ENCODE measurements at regions not wholly inside any gene's neighbourhood (a gene's known extent, or its start where the extent isn't known, plus 50 kb on each side); places are given as distances from the start of the nearest gene placed in this dataset.
A peak's percentile ranks its signal among the peaks of the same experiment; 100 is the strongest.

- Histone ChIP-seq H3K9me3 (peaks cover 0 to 6% (median 0%) of the 10 kb centered on the region in 4 donors), H3K4me1 (peaks cover 3 to 37% (median 30%) of the 10 kb centered on the region in 4 donors), H3K27me3 (peaks cover 0 to 10% (median 0%) of the 10 kb centered on the region in 4 donors), H3K4me3 (no peak overlapping the region), H3K36me3 (no peaks in the 10 kb centered on the region), H3K27ac (replicated peaks in 1 of 4) (peak overlapping the region; percentile 48 to 78 (median 62))
- no peak for TF ChIP-seq CTCF (IDR thresholded peaks at IDR 0.05)
- TF ChIP-seq POLR2AphosphoS5 (IDR thresholded peaks at IDR 0.05) = no peak
- TF ChIP-seq POLR2A (IDR thresholded peaks at IDR 0.05; ENCODE audit: low read depth) = no peak
- TF ChIP-seq EP300 (IDR thresholded peaks at IDR 0.05) = no peak
- DNase-seq (ENCODE audit: extremely low spot score) = peak; percentile 78
- WGBS = 40% methylated on average over 6 of the region's 6 CpGs
- intact Hi-C loops (cut with DNase I) = no loop called here
Measured at GRCh38 chr2:238973038-238973739, 125.3 kb downstream of the TWIST2 start.

GRCh38 chr2:238974081-238974480 lies 126.2 kb downstream of the TWIST2 start:
- Histone ChIP-seq H3K27me3 (peaks cover 0 to 10% (median 0%) of the 10 kb centered on the region in 4 donors), H3K4me3 (no peak overlapping the region), H3K36me3 (no peaks in the 10 kb centered on the region), H3K4me1 (peaks cover 3 to 37% (median 30%) of the 10 kb centered on the region in 4 donors), H3K27ac (replicated peaks in 1 of 4) (peak overlapping the region; percentile 76 to 81 (median 77)), H3K9me3 (peaks cover 0 to 6% (median 0%) of the 10 kb centered on the region in 4 donors)
- intact Hi-C loops (cut with DNase I) = no loop called here
- DNase-seq (ENCODE audit: extremely low spot score) = no peak
- TF ChIP-seq POLR2A (IDR thresholded peaks at IDR 0.05; ENCODE audit: low read depth) = no peak
- TF ChIP-seq POLR2AphosphoS5 (IDR thresholded peaks at IDR 0.05) = no peak
- WGBS = 36% methylated on average over 4 of the region's 4 CpGs

GRCh38 chr2:238974501-238975166 lies 126.7 kb downstream of the TWIST2 start:
- Histone ChIP-seq H3K9me3 (peaks cover 0 to 6% (median 0%) of the 10 kb centered on the region in 4 donors), H3K27me3 (peaks cover 0 to 10% (median 0%) of the 10 kb centered on the region in 4 donors), H3K4me3 (no peak overlapping the region), H3K36me3 (no peaks in the 10 kb centered on the region), H3K4me1 (peaks cover 3 to 37% (median 30%) of the 10 kb centered on the region in 4 donors), H3K27ac (replicated peaks in 1 of 4) (peak overlapping the region; percentile 76 to 81 (median 77))
- intact Hi-C loops (cut with DNase I) = no loop called here
- TF ChIP-seq POLR2AphosphoS5 (IDR thresholded peaks at IDR 0.05) (peak; percentile 55 to 65), CTCF (IDR thresholded peaks at IDR 0.05) (peak; percentile 33 to 52 (median 38)), EP300 (IDR thresholded peaks at IDR 0.05) (no peak), POLR2A (IDR thresholded peaks at IDR 0.05; ENCODE audit: low read depth) (no peak)
- peak; percentile 92 for DNase-seq (ENCODE audit: extremely low spot score)
- 44% methylated on average over 6 of the region's 6 CpGs for WGBS

GRCh38 chr2:238975408-238975807 lies 127.5 kb downstream of the TWIST2 start:
- H3K9me3 ChIP-seq = peaks cover 0 to 6% (median 0%) of the 10 kb centered on the region in 4 donors
- no peaks in the 10 kb centered on the region for H3K36me3 ChIP-seq
- H3K27ac ChIP-seq (replicated peaks in 1 of 4) = peak overlapping the region; percentile 76 to 81 (median 77)
- peaks cover 3 to 33% (median 27%) of the 10 kb centered on the region in 4 donors for H3K4me1 ChIP-seq
- peaks cover 0 to 6% (median 0%) of the 10 kb centered on the region in 4 donors for H3K27me3 ChIP-seq
- intact Hi-C loops (cut with DNase I) = no loop called here
- WGBS = 75% methylated on average over 2 of the region's 2 CpGs
- no peak overlapping the region for H3K4me3 ChIP-seq
- TF ChIP-seq POLR2A (IDR thresholded peaks at IDR 0.05; ENCODE audit: low read depth) (no peak), EP300 (IDR thresholded peaks at IDR 0.05) (no peak), POLR2AphosphoS5 (IDR thresholded peaks at IDR 0.05) (no peak), CTCF (IDR thresholded peaks at IDR 0.05) (no peak)
- DNase-seq (ENCODE audit: extremely low spot score) = no peak

- no peaks in the 10 kb centered on the region for H3K27me3 ChIP-seq
- peaks cover 0 to 6% (median 0%) of the 10 kb centered on the region in 4 donors for H3K9me3 ChIP-seq
- peak; percentile 81 for DNase-seq (ENCODE audit: extremely low spot score)
- H3K4me1 ChIP-seq = peaks cover 3 to 18% (median 16%) of the 10 kb centered on the region in 4 donors
- no peaks in the 10 kb centered on the region for H3K36me3 ChIP-seq
- intact Hi-C loops (cut with DNase I) = no loop called here
- no peak overlapping the region for H3K27ac ChIP-seq (replicated peaks in 1 of 4)
- WGBS = 89% methylated on average over 4 of the region's 4 CpGs
- no peak overlapping the region for H3K4me3 ChIP-seq
- TF ChIP-seq CTCF (IDR thresholded peaks at IDR 0.05) = no peak
- TF ChIP-seq POLR2AphosphoS5 (IDR thresholded peaks at IDR 0.05) = no peak
- no peak for TF ChIP-seq EP300 (IDR thresholded peaks at IDR 0.05)
- TF ChIP-seq POLR2A (IDR thresholded peaks at IDR 0.05; ENCODE audit: low read depth) = no peak
Measured at GRCh38 chr2:238978497-238978896, 130.6 kb downstream of the TWIST2 start.
